ENCODE measurements at regions not wholly inside any gene's neighbourhood (a gene's known extent, or its start where the extent isn't known, plus 50 kb on each side); places are given as distances from the start of the nearest gene placed in this dataset.
A peak's percentile ranks its signal among the peaks of the same experiment; 100 is the strongest.

DNA sequence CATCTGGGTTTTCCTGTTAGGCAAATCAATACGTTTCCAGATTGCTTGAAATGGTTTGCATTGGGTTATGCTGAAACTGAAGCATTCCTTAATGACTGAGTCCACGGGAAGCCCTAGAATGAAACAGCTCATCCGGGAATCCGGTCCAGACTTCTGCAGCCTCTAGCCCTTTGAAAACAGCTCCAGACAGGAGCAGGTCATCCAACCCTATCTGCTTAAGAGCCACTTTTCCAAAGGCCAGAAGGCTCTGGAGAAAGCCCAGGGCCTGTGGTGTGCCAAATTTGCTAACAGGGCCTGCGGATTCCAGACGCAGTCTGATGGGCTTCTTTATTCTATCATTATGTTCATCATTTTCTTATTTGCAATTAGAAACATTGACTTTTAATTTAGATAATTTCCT, 265.4 kb downstream of the SKIDA1 start:
- Histone ChIP-seq H3K23ac (ENCODE audit: low read length in 2 of 2) (no peak overlapping the region), H3K4me1 (ENCODE audit: control insufficient read depth, insufficient read depth, low read depth, low read length) (no peaks in the 10 kb centered on the region), H2BK5ac (ENCODE audit: low read depth, low read length, poor library complexity, severe bottlenecking) (no peak overlapping the region), H4K8ac (ENCODE audit: low read length) (no peak overlapping the region), H3K9ac (ENCODE audit: low read length) (peak overlapping the region; percentile 59), H2BK15ac (ENCODE audit: low read depth, poor library complexity, severe bottlenecking) (no peak overlapping the region), H2AFZ (ENCODE audit: low read depth, low read length) (no peak overlapping the region), H3K14ac (ENCODE audit: low read length in 2 of 2) (no peak overlapping the region), H3K79me1 (replicated peaks; ENCODE audit: low read length, poor library complexity, severe bottlenecking) (no peaks in the 10 kb centered on the region), H3K4me2 (ENCODE audit: low read length, poor library complexity, severe bottlenecking) (no peak overlapping the region), H3K9me3 (ENCODE audit: control insufficient read depth, low read length) (no peaks in the 10 kb centered on the region), H2BK12ac (ENCODE audit: low read length in 2 of 2) (no peak overlapping the region), H3K27ac (ENCODE audit: low read length, poor library complexity, severe bottlenecking) (no peak overlapping the region), H4K91ac (ENCODE audit: low read length) (no peak overlapping the region), H3K18ac (ENCODE audit: low read depth in 1 of 2, low read length in 2 of 2) (no peak overlapping the region), H3K36me3 (ENCODE audit: control insufficient read depth in 1 of 2, insufficient read depth in 2 of 2, low read depth in 1 of 2, low read length in 2 of 2) (no peaks in the 10 kb centered on the region), H3K4ac (ENCODE audit: low read depth in 1 of 2, low read length in 2 of 2) (no peak overlapping the region), H3K4me3 (ENCODE audit: insufficient read depth in 1 of 2, low read depth in 1 of 2, low read length in 2 of 2) (peak overlapping the region in 1 of 2 experiments; percentile 59), H2BK120ac (ENCODE audit: low read depth, low read length) (no peak overlapping the region), H2AK5ac (ENCODE audit: low read length, severe bottlenecking) (no peak overlapping the region), H3K27me3 (ENCODE audit: control insufficient read depth in 1 of 2, insufficient read depth in 1 of 2, low read length in 2 of 2) (no peaks in the 10 kb centered on the region)
- 86% methylated on average over 4 of the region's 6 CpGs for WGBS
- DNase-seq, result no peak

DNA sequence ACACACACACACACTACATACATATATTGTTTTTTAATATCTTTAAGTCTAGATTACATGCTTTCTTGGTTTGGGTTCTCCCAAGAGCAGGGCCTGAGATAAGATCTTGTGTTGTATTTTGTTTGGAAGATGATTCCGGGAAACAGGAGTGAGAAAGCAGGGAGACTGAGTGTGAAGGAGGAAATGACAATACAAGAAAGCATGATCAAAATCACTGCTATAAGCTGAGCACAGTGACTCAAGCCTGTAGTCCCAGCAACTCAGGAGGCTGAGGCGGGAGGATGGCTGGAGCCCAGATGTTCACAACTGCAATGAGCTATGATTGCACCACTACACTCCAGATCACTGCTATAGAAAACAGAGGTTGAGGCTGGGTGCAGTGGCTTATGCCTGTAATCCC, 267.6 kb downstream of the SKIDA1 start:
- H3K4me3 ChIP-seq (ENCODE audit: insufficient read depth in 1 of 2, low read depth in 1 of 2, low read length in 2 of 2), result no peak overlapping the region
- H3K27me3 ChIP-seq (ENCODE audit: control insufficient read depth in 1 of 2, insufficient read depth in 1 of 2, low read length in 2 of 2), result no peaks in the 10 kb centered on the region
- 54% methylated on average over 1 of the region's 2 CpGs for WGBS
- no peak overlapping the region for H2BK5ac ChIP-seq (ENCODE audit: low read depth, low read length, poor library complexity, severe bottlenecking)
- DNase-seq, result peak; percentile 20
- H3K14ac ChIP-seq (ENCODE audit: low read length in 2 of 2), result no peak overlapping the region
- no peak overlapping the region for H4K91ac ChIP-seq (ENCODE audit: low read length)
- H3K36me3 ChIP-seq (ENCODE audit: control insufficient read depth in 1 of 2, insufficient read depth in 2 of 2, low read depth in 1 of 2, low read length in 2 of 2), result no peaks in the 10 kb centered on the region
- H4K8ac ChIP-seq (ENCODE audit: low read length), result no peak overlapping the region
- H3K9me3 ChIP-seq (ENCODE audit: control insufficient read depth, low read length), result no peaks in the 10 kb centered on the region
- no peak overlapping the region for H3K4ac ChIP-seq (ENCODE audit: low read depth in 1 of 2, low read length in 2 of 2)
- no peak overlapping the region for H3K18ac ChIP-seq (ENCODE audit: low read depth in 1 of 2, low read length in 2 of 2)
- H3K4me2 ChIP-seq (ENCODE audit: low read length, poor library complexity, severe bottlenecking), result no peak overlapping the region
- H3K79me1 ChIP-seq (replicated peaks; ENCODE audit: low read length, poor library complexity, severe bottlenecking), result no peaks in the 10 kb centered on the region
- no peak overlapping the region for H2BK120ac ChIP-seq (ENCODE audit: low read depth, low read length)
- H2BK15ac ChIP-seq (ENCODE audit: low read depth, poor library complexity, severe bottlenecking), result no peak overlapping the region
- no peak overlapping the region for H3K23ac ChIP-seq (ENCODE audit: low read length in 2 of 2)
- no peaks in the 10 kb centered on the region for H3K4me1 ChIP-seq (ENCODE audit: control insufficient read depth, insufficient read depth, low read depth, low read length)
- H2AFZ ChIP-seq (ENCODE audit: low read depth, low read length), result no peak overlapping the region
- H2AK5ac ChIP-seq (ENCODE audit: low read length, severe bottlenecking), result no peak overlapping the region
- no peak overlapping the region for H3K9ac ChIP-seq (ENCODE audit: low read length)
- H3K27ac ChIP-seq (ENCODE audit: low read length, poor library complexity, severe bottlenecking), result no peak overlapping the region
- no peak overlapping the region for H2BK12ac ChIP-seq (ENCODE audit: low read length in 2 of 2)

DNA sequence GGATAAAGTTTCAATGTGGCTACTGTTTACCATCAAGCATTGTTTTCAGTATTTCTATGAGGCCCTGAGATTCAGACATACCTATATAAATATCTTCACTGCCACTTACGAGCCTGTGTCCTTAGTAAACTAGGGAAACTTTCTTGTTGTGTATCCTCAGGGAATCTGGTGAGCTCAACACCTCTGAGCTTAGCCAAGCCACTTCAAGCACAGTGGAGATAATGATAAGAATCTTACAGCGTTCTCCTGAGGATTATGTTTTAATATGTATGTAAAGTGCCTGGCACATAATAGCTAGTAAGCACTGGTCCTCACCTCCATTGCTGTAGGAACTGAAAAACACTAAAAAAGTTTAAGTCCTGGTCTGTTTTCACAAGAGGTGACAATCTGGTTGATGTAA, 268.3 kb downstream of the SKIDA1 start:
- H2BK5ac ChIP-seq (ENCODE audit: low read depth, low read length, poor library complexity, severe bottlenecking), result no peak overlapping the region
- WGBS, result 96% methylated on average over 2 of the region's 2 CpGs
- no peaks in the 10 kb centered on the region for H3K79me1 ChIP-seq (replicated peaks; ENCODE audit: low read length, poor library complexity, severe bottlenecking)
- no peak for DNase-seq
- H3K36me3 ChIP-seq (ENCODE audit: control insufficient read depth in 1 of 2, insufficient read depth in 2 of 2, low read depth in 1 of 2, low read length in 2 of 2), result no peaks in the 10 kb centered on the region
- H3K14ac ChIP-seq (ENCODE audit: low read length in 2 of 2), result no peak overlapping the region
- H3K4me2 ChIP-seq (ENCODE audit: low read length, poor library complexity, severe bottlenecking), result no peak overlapping the region
- no peak overlapping the region for H3K4ac ChIP-seq (ENCODE audit: low read depth in 1 of 2, low read length in 2 of 2)
- H3K27me3 ChIP-seq (ENCODE audit: control insufficient read depth in 1 of 2, insufficient read depth in 1 of 2, low read length in 2 of 2), result no peaks in the 10 kb centered on the region
- H2AK5ac ChIP-seq (ENCODE audit: low read length, severe bottlenecking), result no peak overlapping the region
- no peak overlapping the region for H3K4me3 ChIP-seq (ENCODE audit: insufficient read depth in 1 of 2, low read depth in 1 of 2, low read length in 2 of 2)
- H3K4me1 ChIP-seq (ENCODE audit: control insufficient read depth, insufficient read depth, low read depth, low read length), result no peaks in the 10 kb centered on the region
- H3K23ac ChIP-seq (ENCODE audit: low read length in 2 of 2), result no peak overlapping the region
- H4K91ac ChIP-seq (ENCODE audit: low read length), result no peak overlapping the region
- no peak overlapping the region for H2BK15ac ChIP-seq (ENCODE audit: low read depth, poor library complexity, severe bottlenecking)
- H2BK120ac ChIP-seq (ENCODE audit: low read depth, low read length), result no peak overlapping the region
- no peak overlapping the region for H2BK12ac ChIP-seq (ENCODE audit: low read length in 2 of 2)
- H3K18ac ChIP-seq (ENCODE audit: low read depth in 1 of 2, low read length in 2 of 2), result no peak overlapping the region
- H3K9me3 ChIP-seq (ENCODE audit: control insufficient read depth, low read length), result no peaks in the 10 kb centered on the region
- H3K27ac ChIP-seq (ENCODE audit: low read length, poor library complexity, severe bottlenecking), result no peak overlapping the region
- no peak overlapping the region for H2AFZ ChIP-seq (ENCODE audit: low read depth, low read length)
- H4K8ac ChIP-seq (ENCODE audit: low read length), result no peak overlapping the region
- no peak overlapping the region for H3K9ac ChIP-seq (ENCODE audit: low read length)

DNA sequence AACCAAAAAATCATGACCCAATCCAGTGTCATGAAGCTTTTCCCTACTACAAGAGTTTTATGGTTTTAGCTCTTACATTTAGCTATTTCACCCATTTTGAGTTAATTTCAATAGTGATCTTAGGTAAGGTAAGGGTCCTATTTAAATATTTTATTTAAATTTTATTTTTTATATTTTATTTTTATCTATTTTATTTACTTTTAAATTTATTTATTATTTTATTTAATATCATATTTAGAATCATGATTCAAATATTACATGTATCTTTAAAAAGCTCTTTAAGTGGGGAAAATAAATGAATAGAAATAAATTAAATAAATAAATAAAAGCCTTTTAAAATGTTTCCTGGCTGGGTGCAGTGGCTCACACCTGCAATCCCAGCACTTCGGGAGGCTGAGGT, 276.0 kb downstream of the SKIDA1 start:
- Histone ChIP-seq H3K4me3 (ENCODE audit: insufficient read depth in 1 of 2, low read depth in 1 of 2, low read length in 2 of 2) (no peak overlapping the region), H4K91ac (ENCODE audit: low read length) (no peak overlapping the region), H3K18ac (ENCODE audit: low read depth in 1 of 2, low read length in 2 of 2) (no peak overlapping the region), H2BK12ac (ENCODE audit: low read length in 2 of 2) (no peak overlapping the region), H3K27me3 (ENCODE audit: control insufficient read depth in 1 of 2, insufficient read depth in 1 of 2, low read length in 2 of 2) (no peaks in the 10 kb centered on the region), H2AFZ (ENCODE audit: low read depth, low read length) (no peak overlapping the region), H3K36me3 (ENCODE audit: control insufficient read depth in 1 of 2, insufficient read depth in 2 of 2, low read depth in 1 of 2, low read length in 2 of 2) (no peaks in the 10 kb centered on the region), H3K14ac (ENCODE audit: low read length in 2 of 2) (no peak overlapping the region), H3K4me2 (ENCODE audit: low read length, poor library complexity, severe bottlenecking) (no peak overlapping the region), H3K79me1 (replicated peaks; ENCODE audit: low read length, poor library complexity, severe bottlenecking) (no peaks in the 10 kb centered on the region), H2BK5ac (ENCODE audit: low read depth, low read length, poor library complexity, severe bottlenecking) (no peak overlapping the region), H3K23ac (ENCODE audit: low read length in 2 of 2) (no peak overlapping the region), H2BK120ac (ENCODE audit: low read depth, low read length) (no peak overlapping the region), H3K4me1 (ENCODE audit: control insufficient read depth, insufficient read depth, low read depth, low read length) (no peaks in the 10 kb centered on the region), H3K4ac (ENCODE audit: low read depth in 1 of 2, low read length in 2 of 2) (no peak overlapping the region), H3K9ac (ENCODE audit: low read length) (no peak overlapping the region), H3K9me3 (ENCODE audit: control insufficient read depth, low read length) (no peaks in the 10 kb centered on the region), H2BK15ac (ENCODE audit: low read depth, poor library complexity, severe bottlenecking) (no peak overlapping the region), H2AK5ac (ENCODE audit: low read length, severe bottlenecking) (no peak overlapping the region), H4K8ac (ENCODE audit: low read length) (no peak overlapping the region), H3K27ac (ENCODE audit: low read length, poor library complexity, severe bottlenecking) (no peak overlapping the region)
- WGBS, result 100% methylated on average over 1 of the region's 1 CpG
- DNase-seq, result no peak
